IPS-NIHi7 (cell line): ENCODE measurements at regions not wholly inside any gene's neighbourhood (a gene's known extent, or its start where the extent isn't known, plus 50 kb on each side); places are given as distances from the start of the nearest gene placed in this dataset.
"Not testable (repeated sequence)": the region's sequence is repeated elsewhere in the genome, so short reads cannot be mapped to it uniquely, and the experiment has no call there.

Experiments
- DNase-seq: peaks from one replicate; pipeline ENCODE4 v3.0.0; 2012; ENCODE audit warnings: mixed read lengths; ENCODE audit errors: extremely low spot score

GRCh38 chr18:60892441-60892840 is 440.8 kb upstream of the CDH20 start:
- DNase-seq, result no peak

- DNase-seq, result no peak
These were observed 440.4 kb upstream of the CDH20 start for GRCh38 chr18:60892855-60893254.

GRCh38 chr18:60893355-60894097 is 439.7 kb upstream of the CDH20 start:
- no peak for DNase-seq

GRCh38 chr18:60894254-60894945 is 438.8 kb upstream of the CDH20 start:
- no peak for DNase-seq

GRCh38 chr18:60895181-60895580 is 438.0 kb upstream of the CDH20 start:
- no peak for DNase-seq

DNA sequence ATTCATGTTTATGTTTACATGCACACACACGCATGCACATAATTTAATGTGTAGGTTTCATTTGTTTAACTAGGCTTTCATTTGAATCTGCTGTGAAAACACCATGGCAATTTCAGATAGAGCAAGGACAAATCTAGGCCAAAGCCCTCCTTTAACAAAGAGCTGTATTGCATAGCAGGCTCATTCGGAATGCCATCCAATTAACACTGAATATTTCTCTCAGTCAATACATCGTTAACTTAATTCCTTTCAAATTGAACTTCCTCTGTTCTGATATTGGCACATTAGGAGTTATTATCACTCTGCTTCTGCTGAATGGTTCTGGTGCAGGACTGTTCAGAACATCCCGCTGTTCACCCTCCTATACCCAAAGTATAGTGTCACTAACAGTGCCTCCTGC is 435.1 kb upstream of the CDH20 start:
- DNase-seq, result no peak

DNA sequence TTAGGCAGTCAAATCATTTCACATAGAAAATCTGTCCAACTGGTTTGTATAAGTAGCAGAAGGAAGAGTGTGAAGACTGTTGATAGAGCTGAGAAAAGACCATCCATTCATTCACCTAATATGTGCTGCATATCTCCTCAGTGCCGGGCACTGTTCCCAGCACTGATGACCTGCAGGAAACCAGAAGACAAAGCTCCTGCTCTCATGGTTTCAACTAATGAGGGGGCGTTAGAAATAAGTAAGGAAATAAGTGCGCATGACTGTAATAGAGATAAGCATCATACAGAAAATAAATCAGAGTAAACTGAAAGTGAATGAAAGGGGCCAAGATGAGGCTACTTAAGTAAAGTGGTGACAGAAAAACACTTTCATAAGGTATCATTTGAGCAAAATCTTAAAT is 427.5 kb upstream of the CDH20 start:
- no peak for DNase-seq

DNA sequence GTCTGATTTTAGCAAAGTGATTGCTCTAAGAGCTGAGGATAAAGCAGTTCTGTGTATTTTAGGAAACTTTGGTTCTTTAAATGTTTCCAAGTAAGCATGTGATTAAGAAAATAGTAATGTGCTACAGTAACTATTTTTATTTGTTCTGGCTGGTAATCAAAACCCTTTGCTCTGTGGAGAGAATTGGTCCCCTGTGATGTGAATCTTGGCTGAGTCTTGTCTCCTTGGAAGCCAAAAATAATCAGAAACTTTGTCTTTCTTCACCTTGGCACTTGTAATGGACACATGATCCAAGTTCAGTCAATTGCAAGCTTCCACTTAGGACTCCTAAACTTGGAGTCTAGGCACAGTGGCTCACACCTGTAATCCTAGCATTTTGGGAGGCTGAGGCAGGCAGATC is 422.7 kb upstream of the CDH20 start:
- no peak for DNase-seq

- DNase-seq, result no peak
These were observed 421.7 kb upstream of the CDH20 start for GRCh38 chr18:60911504-60911903.

DNA sequence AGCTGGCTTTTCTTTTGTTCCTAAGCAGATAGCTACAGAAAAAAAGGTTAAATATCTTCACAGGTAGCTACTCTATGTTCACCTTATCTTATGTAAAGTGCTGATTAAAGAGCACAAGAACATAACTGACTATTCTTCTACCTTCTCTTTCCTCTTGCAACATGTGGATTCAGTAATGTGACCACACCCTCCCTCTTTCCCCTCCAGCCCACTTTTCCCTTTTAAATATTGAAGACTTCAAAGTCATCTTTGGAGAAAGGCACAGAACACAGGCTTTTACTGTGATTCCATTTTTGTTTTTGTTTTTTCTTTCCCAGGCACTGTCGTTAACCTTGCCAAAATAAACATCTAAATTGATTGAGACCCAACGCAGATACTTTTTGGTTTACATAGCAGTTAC is 418.1 kb upstream of the CDH20 start:
- no peak for DNase-seq

DNA sequence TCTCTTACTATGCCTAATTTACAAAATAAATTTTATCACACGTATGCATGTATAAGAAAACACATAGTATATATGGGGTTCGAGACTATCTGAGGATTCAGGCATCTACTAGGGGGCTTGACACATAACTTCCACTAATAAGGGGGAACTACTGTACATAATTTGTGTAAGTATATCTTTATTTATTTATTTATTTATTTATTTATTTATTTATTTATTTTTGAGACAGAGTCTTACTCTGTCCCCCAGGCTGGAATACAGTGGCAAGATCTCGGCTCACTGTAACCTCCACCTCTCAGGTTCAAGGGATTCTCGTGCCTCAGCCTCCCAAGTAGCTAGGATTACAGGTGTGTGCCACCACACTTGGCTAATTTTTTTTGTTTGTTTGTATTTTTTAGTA is 414.4 kb upstream of the CDH20 start:
- not testable (repeated sequence) for DNase-seq

- DNase-seq, result no peak
These were observed 407.3 kb upstream of the CDH20 start for GRCh38 chr18:60925892-60926291.

DNA sequence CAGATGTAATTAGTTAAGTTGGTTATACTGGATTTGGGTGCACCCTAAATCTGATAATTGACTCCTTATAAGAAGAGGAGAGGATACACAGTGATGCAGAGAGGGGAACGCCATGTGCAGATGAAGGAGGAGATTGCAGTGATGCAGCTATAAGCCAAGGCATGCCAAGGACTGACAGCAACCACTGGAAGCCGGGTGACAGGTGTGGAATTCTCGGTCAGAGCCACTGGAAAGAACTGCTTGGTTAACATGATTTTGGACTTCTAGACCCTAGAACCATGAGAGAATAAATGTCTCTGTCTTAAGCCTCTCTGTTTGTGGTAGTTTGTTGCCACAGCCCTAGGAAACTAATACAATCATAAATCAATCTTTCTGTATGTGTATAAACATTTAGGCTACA is 403.3 kb upstream of the CDH20 start:
- DNase-seq, result no peak

GRCh38 chr18:60935041-60935910 is 398.0 kb upstream of the CDH20 start:
- no peak for DNase-seq

DNA sequence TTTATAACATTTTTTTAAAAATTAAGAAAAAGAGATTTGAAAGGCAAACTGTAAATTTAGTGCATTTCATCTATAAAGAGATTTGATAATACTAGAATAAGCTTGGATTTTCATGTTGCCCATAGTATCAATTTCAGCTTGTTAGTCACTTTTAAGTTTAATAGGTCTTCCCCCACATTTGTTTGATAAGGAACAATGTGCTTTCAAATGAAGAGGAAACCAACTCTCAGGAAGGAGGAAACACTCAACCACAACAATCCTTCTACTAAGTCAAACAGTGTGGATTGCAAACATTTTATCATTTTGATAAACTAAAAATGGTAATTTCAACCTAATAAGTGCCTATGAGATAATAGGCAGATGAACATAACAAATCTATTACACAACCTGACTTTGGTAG is 397.1 kb upstream of the CDH20 start:
- DNase-seq, result no peak

DNA sequence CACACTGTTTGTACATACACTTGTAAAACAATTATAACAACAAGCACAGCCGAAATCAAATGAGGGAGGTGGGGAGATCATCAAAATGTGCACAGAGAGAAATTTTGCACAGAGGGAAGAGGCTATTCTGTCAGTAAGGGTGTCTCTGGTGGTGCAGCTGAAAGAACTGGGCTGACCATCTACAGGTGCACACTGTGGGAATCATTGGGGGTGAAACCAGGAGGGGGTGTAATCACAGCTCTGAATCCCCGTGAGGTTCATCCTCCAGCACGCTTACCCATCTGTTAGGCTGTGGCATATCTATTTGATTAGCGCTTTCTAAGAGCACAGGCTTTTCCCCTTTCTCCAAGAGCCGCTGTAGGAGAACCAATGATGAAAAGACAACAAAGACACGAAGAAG is 389.9 kb upstream of the CDH20 start:
- no peak for DNase-seq

DNA sequence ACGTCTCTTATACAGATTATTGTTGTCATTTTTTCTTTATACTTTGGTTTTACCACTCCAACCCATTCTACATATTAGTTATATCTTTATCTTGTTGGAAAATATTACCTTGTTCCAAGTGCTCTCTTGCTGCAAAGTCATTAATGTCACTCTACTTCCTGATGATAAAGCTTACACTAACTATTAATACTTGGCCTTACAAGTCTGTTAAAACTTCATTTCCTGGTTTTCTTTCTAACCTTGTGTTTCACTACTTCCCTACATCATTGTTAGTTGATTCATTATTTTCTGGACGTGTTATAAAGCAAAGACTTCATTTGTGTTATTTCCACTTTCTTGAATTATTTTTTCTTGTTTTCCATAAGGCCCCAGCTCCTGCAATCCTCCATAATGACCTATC is 382.6 kb upstream of the CDH20 start:
- no peak for DNase-seq

- DNase-seq, result no peak
These were observed 382.1 kb upstream of the CDH20 start for GRCh38 chr18:60951091-60951490.

GRCh38 chr18:60962625-60963024 is 370.6 kb upstream of the CDH20 start:
- DNase-seq, result no peak

- no peak for DNase-seq
These were observed 367.4 kb upstream of the CDH20 start for GRCh38 chr18:60965856-60966255.

DNA sequence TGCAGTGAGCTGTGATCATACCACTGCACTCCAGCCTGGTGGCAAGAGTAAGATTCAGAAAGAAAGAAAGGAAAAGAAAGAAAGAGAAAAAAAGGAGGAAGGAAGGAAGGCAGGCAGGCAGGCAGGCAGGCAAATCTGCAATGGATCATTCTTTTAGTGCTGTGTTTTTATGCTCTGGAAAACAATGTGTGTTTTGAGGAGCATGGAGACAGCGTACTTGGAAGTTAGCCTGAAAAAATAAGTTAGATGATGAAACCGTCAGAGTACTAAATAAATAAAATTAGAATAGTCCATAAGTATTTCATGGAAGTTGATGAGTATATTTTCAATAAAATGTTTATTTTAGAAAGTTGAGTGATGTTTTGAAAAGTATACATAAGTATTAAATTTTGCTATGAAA is 366.4 kb upstream of the CDH20 start:
- DNase-seq, result no peak

DNA sequence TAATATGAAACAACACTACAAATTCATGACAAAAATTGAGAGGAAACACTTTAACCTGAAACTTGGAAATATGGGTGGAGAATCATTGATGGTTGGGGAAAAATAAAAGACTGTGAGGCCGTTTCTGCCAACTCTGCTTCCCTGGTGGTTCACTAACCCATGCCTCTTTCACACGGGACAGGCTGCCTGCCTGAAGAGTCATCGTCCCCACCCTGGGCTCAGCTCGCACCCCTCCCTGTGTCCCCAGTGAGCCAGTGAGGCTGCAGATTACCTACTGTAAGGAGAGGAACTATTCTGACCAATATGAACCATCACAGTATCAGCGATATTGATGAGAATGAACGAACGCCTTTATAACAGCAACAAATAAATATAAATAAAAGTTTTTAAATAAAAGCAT is 357.8 kb upstream of the CDH20 start:
- no peak for DNase-seq

DNA sequence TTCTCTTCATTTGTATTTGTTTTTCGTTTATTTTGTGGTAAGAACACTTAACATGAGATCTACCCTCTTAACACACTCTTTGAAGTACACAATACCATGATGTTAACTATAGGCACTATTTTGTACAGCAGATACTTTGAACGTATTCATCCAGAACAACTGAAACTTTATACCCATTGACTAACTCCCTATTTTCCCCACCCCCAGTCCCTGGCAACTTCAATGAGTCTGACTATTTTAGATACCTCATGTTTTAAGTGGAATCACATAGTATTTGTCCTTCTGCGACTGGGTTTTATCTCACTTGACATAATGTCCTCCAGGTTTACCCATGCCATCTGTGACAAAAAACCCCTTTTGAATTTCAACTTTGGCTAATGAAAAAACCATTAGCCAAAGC is 356.3 kb upstream of the CDH20 start:
- DNase-seq, result no peak
